Small intestine (tissue), 7 donors: ENCODE measurements at regions not wholly inside any gene's neighbourhood (a gene's known extent, or its start where the extent isn't known, plus 50 kb on each side); places are given as distances from the start of the nearest gene placed in this dataset.

Source experiments
- DNase-seq, 2 donors: peaks; one replicate each; pipeline versions ENCODE4 v3.0.0 to v3.0.0-alpha.2; 2013
- FAIRE-seq: peaks from 2 replicates; lab custom pipeline; 2012; peaks lifted over from hg19 to GRCh38; lab: Jason Lieb, UNC
- H3K27ac ChIP-seq, 3 donors: one replicate each; pipeline ENCODE4 v1.5.1; 2013; ENCODE audit warnings: low read length in 2 of 3, mild to moderate bottlenecking in 2 of 3, control low read depth in 1 of 3, inconsistent platforms in 1 of 3, low read depth in 1 of 3, moderate library complexity in 1 of 3
- H3K27me3 ChIP-seq, 3 donors: one replicate each; pipeline ENCODE4 v1.6.1; 2013; ENCODE audit warnings: low read length in 3 of 3, inconsistent platforms in 1 of 3; ENCODE audit not compliant: control insufficient read depth in 3 of 3, insufficient read depth in 3 of 3
- H3K36me3 ChIP-seq, 3 donors: one replicate each; pipeline ENCODE4 v1.6.1; 2013; ENCODE audit warnings: low read length in 3 of 3, inconsistent platforms in 1 of 3, low read depth in 1 of 3, mild to moderate bottlenecking in 1 of 3, moderate library complexity in 1 of 3; ENCODE audit not compliant: control insufficient read depth in 3 of 3, insufficient read depth in 2 of 3
- H3K4me1 ChIP-seq, 3 donors: one replicate each; pipeline ENCODE4 v1.6.1; 2013; ENCODE audit warnings: low read length in 2 of 3, inconsistent platforms in 1 of 3, low read depth in 1 of 3, mild to moderate bottlenecking in 1 of 3, moderate library complexity in 1 of 3; ENCODE audit not compliant: control insufficient read depth in 3 of 3, insufficient read depth in 2 of 3
- H3K4me3 ChIP-seq, 3 donors: one replicate each; pipeline ENCODE4 v1.5.1; 2013; ENCODE audit warnings: low read length in 3 of 3, control low read depth in 1 of 3, inconsistent platforms in 1 of 3, low read depth in 1 of 3, mild to moderate bottlenecking in 1 of 3, moderate library complexity in 1 of 3
- H3K9me3 ChIP-seq, 2 donors: one replicate each; pipeline ENCODE4 v1.6.1; 2013; ENCODE audit warnings: low read depth in 1 of 2, low read length in 1 of 2; ENCODE audit not compliant: control insufficient read depth in 2 of 2, insufficient read depth in 1 of 2
- WGBS, 3 donors: extraction: QIAGEN DNeasy Blood & Tissue Kit; methylation state at CpG; one replicate each; pipeline ENCODE4 v1.1.7; 2013; 5-methylcytosine and 5-hydroxymethylcytosine counted together
- donor health status: healthy with polysubstance abuse.
- donor health status: control.
- donor health status: control.
- donor health status: Bipolar disorder and iron deficiency.
- donor health status: healthy.

GRCh38 chr22:20637750-20638506, 130.5 kb downstream of the MED15 start:
- Histone ChIP-seq H3K27me3 (peaks cover 0 to 2% (median 0%) of the 10 kb centered on the region in 3 donors), H3K9me3 (no peaks in the 10 kb centered on the region), H3K4me1 (no peaks in the 10 kb centered on the region), H3K4me3 (no peak overlapping the region), H3K27ac (no peak overlapping the region), H3K36me3 (no peaks in the 10 kb centered on the region)
- no peak for DNase-seq
- FAIRE-seq, result no peak
- 33 to 60% (median 39%) methylated on average over 7 of the region's 7 CpGs for WGBS, 3 donors

DNA sequence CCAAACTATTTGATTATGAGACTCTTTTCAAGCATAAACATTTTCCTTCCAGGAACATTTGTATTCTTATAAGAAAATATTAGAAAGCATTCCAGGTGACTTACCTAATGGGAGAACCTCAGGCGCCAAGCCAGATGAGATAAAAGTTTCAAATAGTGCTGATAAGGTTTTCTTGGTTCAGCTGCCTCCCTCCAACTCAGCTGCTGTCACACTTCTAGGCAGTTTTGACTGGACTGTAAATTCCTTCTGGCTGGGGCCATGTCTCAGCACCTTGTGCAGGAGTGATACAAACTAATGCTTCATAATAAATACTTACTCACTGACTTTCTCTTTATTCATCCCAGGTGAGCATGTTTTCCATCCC, 131.1 kb downstream of the MED15 start:
- peaks cover 0 to 2% (median 0%) of the 10 kb centered on the region in 3 donors for H3K27me3 ChIP-seq
- no peak for FAIRE-seq
- H3K4me3 ChIP-seq, result no peak overlapping the region
- H3K4me1 ChIP-seq, result no peaks in the 10 kb centered on the region
- H3K9me3 ChIP-seq, result no peaks in the 10 kb centered on the region
- no peaks in the 10 kb centered on the region for H3K36me3 ChIP-seq
- WGBS, 3 donors, result 11 to 49% (median 37%) methylated on average over 1 of the region's 1 CpG
- DNase-seq, result peak in 1 of 2 donors; percentile 22
- no peak overlapping the region for H3K27ac ChIP-seq

- Histone ChIP-seq H3K27me3 (peaks cover 0 to 2% (median 0%) of the 10 kb centered on the region in 3 donors), H3K4me3 (no peak overlapping the region), H3K9me3 (no peaks in the 10 kb centered on the region), H3K27ac (no peak overlapping the region), H3K4me1 (no peaks in the 10 kb centered on the region), H3K36me3 (no peaks in the 10 kb centered on the region)
- DNase-seq (no peak), FAIRE-seq (no peak)
- 71 to 84% (median 73%) methylated on average over 4 of the region's 4 CpGs for WGBS, 3 donors
Measured at GRCh38 chr22:20639343-20639742, 131.9 kb downstream of the MED15 start.

DNA sequence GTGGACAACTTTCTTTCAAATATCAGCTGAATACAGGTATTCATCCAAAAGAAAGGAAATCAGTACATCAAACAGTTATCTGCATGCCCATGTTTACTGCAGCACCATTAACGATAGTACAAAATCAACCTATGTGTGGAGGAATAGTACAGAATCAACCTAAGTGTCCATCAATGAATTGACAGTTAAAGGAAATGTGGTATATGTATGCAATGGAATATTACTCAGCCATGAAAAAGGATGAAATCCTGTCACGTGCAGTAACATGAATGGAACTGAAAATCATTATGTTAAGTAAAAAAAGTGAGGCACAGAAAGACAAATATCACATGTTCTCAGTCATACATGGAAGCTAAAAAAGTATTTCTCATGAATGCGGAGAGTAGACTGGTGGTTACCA, 132.3 kb downstream of the MED15 start:
- Histone ChIP-seq H3K36me3 (no peaks in the 10 kb centered on the region), H3K27me3 (peaks cover 0 to 2% (median 0%) of the 10 kb centered on the region in 3 donors), H3K9me3 (no peaks in the 10 kb centered on the region), H3K4me1 (no peaks in the 10 kb centered on the region), H3K4me3 (no peak overlapping the region), H3K27ac (no peak overlapping the region)
- WGBS, 3 donors, result 89 to 91% (median 90%) methylated on average over 3 of the region's 3 CpGs
- DNase-seq (no peak), FAIRE-seq (no peak)

DNA sequence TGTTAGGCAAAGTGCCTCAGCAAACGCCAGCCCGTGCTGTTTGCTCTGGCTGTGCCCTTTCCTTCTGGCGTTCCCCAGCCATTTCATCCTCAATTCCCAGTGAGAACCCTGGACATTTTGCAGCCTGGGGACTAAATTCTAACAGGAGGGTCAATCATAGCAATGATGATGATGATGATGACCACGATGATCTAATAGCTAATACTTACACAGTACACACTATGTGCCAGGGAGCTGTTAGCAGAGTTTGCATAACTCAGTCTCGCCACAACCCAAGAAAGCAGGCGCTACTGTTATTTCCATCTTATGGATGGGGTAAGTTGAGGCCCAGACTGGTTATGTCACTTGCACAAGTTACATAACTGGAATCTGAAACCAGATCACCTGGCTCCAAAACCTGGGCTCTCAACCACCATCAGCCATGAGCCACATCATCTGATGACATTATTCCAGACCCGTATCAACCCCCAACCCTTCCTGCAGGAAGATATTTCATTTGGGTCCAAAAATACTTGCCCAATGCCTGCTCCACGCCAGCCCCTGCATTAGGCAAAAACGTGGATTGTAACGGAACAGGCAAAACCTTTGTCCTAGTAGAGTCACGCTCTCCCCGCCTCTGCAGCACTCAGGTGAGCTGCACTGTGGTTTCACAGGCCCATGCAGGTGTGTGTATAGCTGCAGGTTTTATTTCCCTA, 132.6 kb upstream of the SERPIND1 start:
- no peak for DNase-seq
- 37 to 65% (median 48%) methylated on average over 12 of the region's 12 CpGs for WGBS, 3 donors
- no peak overlapping the region for H3K27ac ChIP-seq

GRCh38 chr22:20641919-20642579, 131.9 kb upstream of the SERPIND1 start:
- Histone ChIP-seq H3K4me3 (no peak overlapping the region), H3K27me3 (peaks cover 0 to 2% (median 0%) of the 10 kb centered on the region in 3 donors), H3K27ac (no peak overlapping the region), H3K4me1 (no peaks in the 10 kb centered on the region), H3K36me3 (no peaks in the 10 kb centered on the region), H3K9me3 (no peaks in the 10 kb centered on the region)
- no peak for DNase-seq
- FAIRE-seq, result no peak
- WGBS, 3 donors, result 55 to 67% (median 59%) methylated on average over 5 of the region's 5 CpGs

More for the DNA sequence above, 132.6 kb upstream of the SERPIND1 start:
- Histone ChIP-seq H3K9me3 (no peaks in the 10 kb centered on the region), H3K36me3 (no peaks in the 10 kb centered on the region), H3K27me3 (peaks cover 0 to 2% (median 0%) of the 10 kb centered on the region in 3 donors), H3K4me3 (no peak overlapping the region), H3K4me1 (no peaks in the 10 kb centered on the region)
- FAIRE-seq, result no peak

DNA sequence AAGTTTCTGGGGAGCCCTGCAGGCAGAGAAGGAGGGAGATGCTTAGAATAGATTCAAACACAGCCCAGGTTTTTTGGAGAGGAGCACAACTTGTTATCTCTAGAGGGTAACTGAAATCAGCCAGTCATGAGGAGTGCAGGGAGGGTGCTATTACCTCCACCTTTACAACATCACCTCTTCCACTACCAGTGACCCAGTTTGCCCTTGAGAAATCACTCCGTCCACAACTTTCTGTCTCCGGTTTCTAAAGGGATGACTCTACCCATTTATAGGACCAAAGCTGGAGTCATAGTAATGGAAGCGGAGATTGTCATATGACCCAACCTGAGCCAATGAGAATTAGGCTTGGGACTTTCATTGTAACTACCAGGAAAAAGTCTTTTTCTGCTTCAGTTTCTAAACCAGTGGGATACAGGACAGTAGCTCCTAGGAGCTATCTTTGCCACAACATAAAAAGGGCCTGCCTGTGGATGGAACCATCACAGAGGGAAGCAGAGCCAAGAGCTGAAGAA, 131.2 kb upstream of the SERPIND1 start:
- Histone ChIP-seq H3K36me3 (no peaks in the 10 kb centered on the region), H3K27ac (no peak overlapping the region), H3K4me3 (no peak overlapping the region), H3K4me1 (no peaks in the 10 kb centered on the region), H3K27me3 (peaks cover 0 to 2% (median 0%) of the 10 kb centered on the region in 3 donors), H3K9me3 (no peaks in the 10 kb centered on the region)
- 81 to 86% (median 86%) methylated on average over 3 of the region's 3 CpGs for WGBS, 3 donors
- FAIRE-seq, result no peak
- no peak for DNase-seq

DNA sequence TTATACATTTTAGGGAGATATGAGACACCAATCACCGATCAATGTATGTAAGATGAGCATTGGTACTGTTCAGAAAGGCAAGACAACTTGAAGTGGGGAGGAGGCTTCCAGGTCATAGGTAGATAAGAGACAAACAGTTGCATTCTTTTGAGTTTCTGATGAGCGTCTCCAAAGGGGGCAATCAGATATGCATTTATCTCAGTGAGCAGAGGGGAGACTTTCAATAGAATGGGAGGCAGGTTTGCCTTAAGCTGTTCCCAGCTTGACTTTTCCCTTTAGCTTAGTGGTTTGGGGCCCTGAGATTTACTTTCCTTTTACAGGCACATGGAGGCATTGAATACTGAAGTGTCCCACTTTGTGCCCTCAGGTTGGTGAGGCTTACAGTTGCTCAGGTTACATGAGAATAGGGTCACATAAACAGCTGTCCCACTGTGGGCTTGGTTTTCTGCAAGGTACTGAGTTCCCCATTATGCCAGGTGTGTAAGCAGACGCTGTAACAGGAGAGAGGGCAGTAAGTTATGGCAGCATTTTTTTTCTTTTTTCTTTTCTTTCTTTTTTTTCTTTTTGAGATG, 129.8 kb upstream of the SERPIND1 start:
- Histone ChIP-seq H3K36me3 (no peaks in the 10 kb centered on the region), H3K4me3 (no peak overlapping the region), H3K9me3 (no peaks in the 10 kb centered on the region), H3K27ac (no peak overlapping the region), H3K4me1 (no peaks in the 10 kb centered on the region), H3K27me3 (no peaks in the 10 kb centered on the region)
- no peak for DNase-seq
- FAIRE-seq, result no peak
- 88 to 90% (median 89%) methylated on average over 3 of the region's 3 CpGs for WGBS, 3 donors
